ENCODE measurements at regions not wholly inside any gene's neighbourhood (a gene's known extent, or its start where the extent isn't known, plus 50 kb on each side); places are given as distances from the start of the nearest gene placed in this dataset.

GRCh38 chr4:3382251-3382650 lies 59.5 kb upstream of the HGFAC start:
- peaks cover 13% of the 10 kb centered on the region for H3K4me1 Mint-ChIP-seq (ENCODE audit: low read depth, unreplicated experiment)
- no peak overlapping the region for H3K27ac Mint-ChIP-seq (ENCODE audit: unreplicated experiment)
- no peak overlapping the region for H3K4me2 ChIP-seq (ENCODE audit: low read length)
- peaks cover 14% of the 10 kb centered on the region for H3K9me3 ChIP-seq (ENCODE audit: insufficient read depth, low read depth, low read length)
- FAIRE-seq (no peak), DNase-seq (ENCODE audit: low read depth) (no peak)
- no peaks in the 10 kb centered on the region for H3K27me3 Mint-ChIP-seq (ENCODE audit: low read depth, unreplicated experiment)
- H3K4me3 ChIP-seq (ENCODE audit: insufficient read depth, low read depth, low read length) = no peak overlapping the region
- no peak overlapping the region for H3K4me3 Mint-ChIP-seq (ENCODE audit: unreplicated experiment)
- H4K20me1 ChIP-seq (ENCODE audit: insufficient read depth, low read length) = no peaks in the 10 kb centered on the region
- H3K9ac ChIP-seq (ENCODE audit: low read length) = no peak overlapping the region
- H2AFZ ChIP-seq (ENCODE audit: low read depth, low read length) = no peak overlapping the region
- no peak overlapping the region for H3K27ac ChIP-seq (ENCODE audit: low read depth, low read length)
- H3K4me1 ChIP-seq (ENCODE audit: insufficient read depth, low read length) = peaks cover 16% of the 10 kb centered on the region
- H3K36me3 Mint-ChIP-seq (ENCODE audit: low read depth, unreplicated experiment) = peaks cover 16% of the 10 kb centered on the region
- no peaks in the 10 kb centered on the region for H3K36me3 ChIP-seq (ENCODE audit: insufficient read depth, low read length)
- H3K9me3 Mint-ChIP-seq (ENCODE audit: unreplicated experiment) = peaks cover 21% of the 10 kb centered on the region
- H3K79me2 ChIP-seq (ENCODE audit: insufficient read depth, low read length) = peaks cover 17% of the 10 kb centered on the region
- H3K27me3 ChIP-seq (ENCODE audit: insufficient read depth, low read length) = no peaks in the 10 kb centered on the region
- TF ChIP-seq EZH2 (IDR thresholded peaks at IDR 0.05; ENCODE audit: insufficient read depth, low read length) (no peak), CTCF (IDR thresholded peaks at IDR 0.05; ENCODE audit: insufficient read depth, low read depth, low read length) (no peak)

GRCh38 chr4:3384391-3384770 lies 57.4 kb upstream of the HGFAC start:
- H3K27me3 Mint-ChIP-seq (ENCODE audit: low read depth, unreplicated experiment) = no peaks in the 10 kb centered on the region
- H4K20me1 ChIP-seq (ENCODE audit: insufficient read depth, low read length) = no peaks in the 10 kb centered on the region
- peak overlapping the region; percentile 58 for H3K27ac Mint-ChIP-seq (ENCODE audit: unreplicated experiment)
- peaks cover 11% of the 10 kb centered on the region for H3K79me2 ChIP-seq (ENCODE audit: insufficient read depth, low read length)
- H3K27me3 ChIP-seq (ENCODE audit: insufficient read depth, low read length) = no peaks in the 10 kb centered on the region
- no peak for TF ChIP-seq EZH2 (IDR thresholded peaks at IDR 0.05; ENCODE audit: insufficient read depth, low read length)
- TF ChIP-seq CTCF (IDR thresholded peaks at IDR 0.05; ENCODE audit: insufficient read depth, low read depth, low read length) = no peak
- H3K4me1 ChIP-seq (ENCODE audit: insufficient read depth, low read length) = peaks cover 36% of the 10 kb centered on the region
- H3K9ac ChIP-seq (ENCODE audit: low read length) = no peak overlapping the region
- no peaks in the 10 kb centered on the region for H3K36me3 ChIP-seq (ENCODE audit: insufficient read depth, low read length)
- H3K9me3 ChIP-seq (ENCODE audit: insufficient read depth, low read depth, low read length) = peaks cover 11% of the 10 kb centered on the region
- no peak overlapping the region for H3K4me3 ChIP-seq (ENCODE audit: insufficient read depth, low read depth, low read length)
- H3K36me3 Mint-ChIP-seq (ENCODE audit: low read depth, unreplicated experiment) = peaks cover 15% of the 10 kb centered on the region
- H3K4me3 Mint-ChIP-seq (ENCODE audit: unreplicated experiment) = no peak overlapping the region
- peaks cover 16% of the 10 kb centered on the region for H3K9me3 Mint-ChIP-seq (ENCODE audit: unreplicated experiment)
- H3K4me2 ChIP-seq (ENCODE audit: low read length) = no peak overlapping the region
- peaks cover 29% of the 10 kb centered on the region for H3K4me1 Mint-ChIP-seq (ENCODE audit: low read depth, unreplicated experiment)
- FAIRE-seq (no peak), DNase-seq (ENCODE audit: low read depth) (no peak)
- no peak overlapping the region for H2AFZ ChIP-seq (ENCODE audit: low read depth, low read length)
- no peak overlapping the region for H3K27ac ChIP-seq (ENCODE audit: low read depth, low read length)

- Mint-ChIP-seq H3K4me3 (ENCODE audit: unreplicated experiment) (no peak overlapping the region), H3K4me1 (ENCODE audit: low read depth, unreplicated experiment) (peaks cover 33% of the 10 kb centered on the region), H3K9me3 (ENCODE audit: unreplicated experiment) (peaks cover 13% of the 10 kb centered on the region), H3K27ac (ENCODE audit: unreplicated experiment) (peak overlapping the region; percentile 58), H3K36me3 (ENCODE audit: low read depth, unreplicated experiment) (peaks cover 15% of the 10 kb centered on the region), H3K27me3 (ENCODE audit: low read depth, unreplicated experiment) (no peaks in the 10 kb centered on the region)
- peak overlapping the region; percentile 21 for H3K4me2 ChIP-seq (ENCODE audit: low read length)
- H3K9me3 ChIP-seq (ENCODE audit: insufficient read depth, low read depth, low read length) = peaks cover 6% of the 10 kb centered on the region
- H3K36me3 ChIP-seq (ENCODE audit: insufficient read depth, low read length) = no peaks in the 10 kb centered on the region
- H4K20me1 ChIP-seq (ENCODE audit: insufficient read depth, low read length) = no peaks in the 10 kb centered on the region
- H3K27me3 ChIP-seq (ENCODE audit: insufficient read depth, low read length) = no peaks in the 10 kb centered on the region
- peaks cover 42% of the 10 kb centered on the region for H3K4me1 ChIP-seq (ENCODE audit: insufficient read depth, low read length)
- H2AFZ ChIP-seq (ENCODE audit: low read depth, low read length) = no peak overlapping the region
- H3K79me2 ChIP-seq (ENCODE audit: insufficient read depth, low read length) = peaks cover 11% of the 10 kb centered on the region
- H3K9ac ChIP-seq (ENCODE audit: low read length) = peak overlapping the region; percentile 10
- TF ChIP-seq CTCF (IDR thresholded peaks at IDR 0.05; ENCODE audit: insufficient read depth, low read depth, low read length) = no peak
- no peak for TF ChIP-seq EZH2 (IDR thresholded peaks at IDR 0.05; ENCODE audit: insufficient read depth, low read length)
- DNase-seq (ENCODE audit: low read depth) (no peak), FAIRE-seq (no peak)
- no peak overlapping the region for H3K4me3 ChIP-seq (ENCODE audit: insufficient read depth, low read depth, low read length)
- H3K27ac ChIP-seq (ENCODE audit: low read depth, low read length) = no peak overlapping the region
Observed at GRCh38 chr4:3384771-3385710, 56.7 kb upstream of the HGFAC start.
